ENCODE measurements at regions not wholly inside any gene's neighbourhood (a gene's known extent, or its start where the extent isn't known, plus 50 kb on each side); places are given as distances from the start of the nearest gene placed in this dataset.
"Not testable (repeated sequence)": the region's sequence is repeated elsewhere in the genome, so short reads cannot be mapped to it uniquely, and the experiment has no call there.

DNA sequence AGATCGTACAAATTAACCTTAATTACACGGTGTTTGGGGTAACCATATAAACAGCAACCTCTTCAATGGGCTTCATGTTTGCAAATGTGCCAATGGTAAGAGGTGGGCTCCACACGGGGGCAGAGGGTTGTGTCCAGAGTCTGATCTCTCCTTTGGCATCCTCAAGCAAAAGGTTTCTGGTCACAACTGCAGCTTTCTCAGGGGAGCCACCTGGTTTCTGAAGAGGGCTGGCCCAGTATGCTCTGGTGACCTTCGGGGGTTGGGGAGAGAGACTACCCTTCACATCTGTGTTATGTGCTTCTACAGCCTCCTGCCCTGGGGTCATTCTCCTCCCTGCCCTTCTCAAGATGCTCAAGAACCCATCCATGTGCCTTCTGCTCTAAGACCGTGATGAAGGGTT lies 259.6 kb downstream of the CRLF2 start:
- peaks cover 0 to 29% (median 0%) of the 10 kb centered on the region in 3 donors for H3K9me3 ChIP-seq
- TF ChIP-seq, protein P1, sequence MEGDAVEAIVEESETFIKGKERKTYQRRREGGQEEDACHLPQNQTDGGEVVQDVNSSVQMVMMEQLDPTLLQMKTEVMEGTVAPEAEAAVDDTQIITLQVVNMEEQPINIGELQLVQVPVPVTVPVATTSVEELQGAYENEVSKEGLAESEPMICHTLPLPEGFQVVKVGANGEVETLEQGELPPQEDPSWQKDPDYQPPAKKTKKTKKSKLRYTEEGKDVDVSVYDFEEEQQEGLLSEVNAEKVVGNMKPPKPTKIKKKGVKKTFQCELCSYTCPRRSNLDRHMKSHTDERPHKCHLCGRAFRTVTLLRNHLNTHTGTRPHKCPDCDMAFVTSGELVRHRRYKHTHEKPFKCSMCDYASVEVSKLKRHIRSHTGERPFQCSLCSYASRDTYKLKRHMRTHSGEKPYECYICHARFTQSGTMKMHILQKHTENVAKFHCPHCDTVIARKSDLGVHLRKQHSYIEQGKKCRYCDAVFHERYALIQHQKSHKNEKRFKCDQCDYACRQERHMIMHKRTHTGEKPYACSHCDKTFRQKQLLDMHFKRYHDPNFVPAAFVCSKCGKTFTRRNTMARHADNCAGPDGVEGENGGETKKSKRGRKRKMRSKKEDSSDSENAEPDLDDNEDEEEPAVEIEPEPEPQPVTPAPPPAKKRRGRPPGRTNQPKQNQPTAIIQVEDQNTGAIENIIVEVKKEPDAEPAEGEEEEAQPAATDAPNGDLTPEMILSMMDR (IDR thresholded peaks at IDR 0.05), result no peak
- TF ChIP-seq POLR2A (IDR thresholded peaks at IDR 0.05), result no peak
- H3K27me3 ChIP-seq, result no peaks in the 10 kb centered on the region
- H3K4me3 ChIP-seq, result no peak overlapping the region
- no peaks in the 10 kb centered on the region for H3K4me1 ChIP-seq
- no peaks in the 10 kb centered on the region for H3K36me3 ChIP-seq (replicated peaks in 1 of 2; ENCODE audit: insufficient read depth in 1 of 2, low read depth in 2 of 2)
- no peak for ATAC-seq
- intact Hi-C loops (cut with DNase I), result no loop called here
- H3K27ac ChIP-seq, result no peak overlapping the region
- no peak for DNase-seq
- 47 to 63% methylated on average over 5 of the region's 5 CpGs for WGBS, 2 donors

DNA sequence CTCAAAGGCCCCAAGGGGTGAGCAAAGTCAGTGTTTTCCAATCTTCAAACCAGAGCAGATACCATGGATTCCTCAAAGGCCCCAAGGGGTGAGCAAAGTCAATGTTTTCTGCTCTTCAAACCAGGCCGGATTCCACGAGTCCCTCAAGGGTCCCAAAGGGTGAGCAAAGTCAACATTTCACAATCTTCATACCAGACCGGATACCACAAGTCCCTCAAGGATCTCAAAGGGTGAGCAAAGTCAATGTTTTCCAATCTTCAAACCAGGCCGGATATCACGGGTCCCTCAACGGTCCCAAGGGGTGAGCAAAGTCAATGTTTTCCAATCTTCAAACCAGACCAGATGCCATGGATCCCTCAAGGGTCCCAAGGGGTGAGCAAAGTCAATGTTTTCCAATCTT lies 265.2 kb downstream of the CRLF2 start:
- DNase-seq; ATAC-seq; H3K27ac ChIP-seq; H3K36me3 ChIP-seq (replicated peaks in 1 of 2; ENCODE audit: insufficient read depth in 1 of 2, low read depth in 2 of 2); H3K4me1 ChIP-seq; intact Hi-C loops (cut with DNase I); H3K9me3 ChIP-seq; H3K27me3 ChIP-seq; H3K4me3 ChIP-seq: not testable (repeated sequence)
- WGBS, 2 donors, result 59 to 67% methylated on average over 6 of the region's 6 CpGs

DNA sequence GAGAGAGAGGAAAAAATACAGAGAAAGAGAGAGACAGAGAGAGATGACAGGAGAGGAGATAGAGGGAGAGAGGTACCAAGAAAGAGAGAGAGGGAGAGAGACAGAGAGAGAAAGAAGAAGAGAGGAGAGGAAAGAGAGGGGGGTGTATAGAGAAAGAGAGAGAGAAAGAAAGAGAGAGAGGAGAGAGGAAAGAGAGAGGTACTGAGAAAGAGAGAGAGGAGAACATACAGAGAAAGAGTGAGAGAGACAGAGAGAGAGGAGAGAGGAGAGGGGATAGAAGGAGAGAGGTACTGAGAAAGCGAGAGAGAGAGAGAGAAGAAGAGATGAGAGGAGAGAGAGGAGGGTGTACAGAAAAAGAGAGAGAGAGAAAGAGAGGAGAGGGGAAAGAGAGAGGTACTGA lies 269.4 kb downstream of the CRLF2 start:
- DNase-seq (no peak), ATAC-seq (no peak)
- no peaks in the 10 kb centered on the region for H3K4me1 ChIP-seq
- H3K4me3 ChIP-seq, result no peak overlapping the region
- peaks cover 0 to 3% (median 0%) of the 10 kb centered on the region in 3 donors for H3K9me3 ChIP-seq
- intact Hi-C loops (cut with DNase I), result no loop called here
- no peak overlapping the region for H3K27ac ChIP-seq
- no peak for TF ChIP-seq POLR2A (IDR thresholded peaks at IDR 0.05)
- TF ChIP-seq, protein P1 (IDR thresholded peaks at IDR 0.05), result no peak
- 36 to 59% methylated on average over 1 of the region's 1 CpG for WGBS, 2 donors
- peaks cover 0 to 3% of the 10 kb centered on the region in 2 donors for H3K27me3 ChIP-seq
- no peaks in the 10 kb centered on the region for H3K36me3 ChIP-seq (replicated peaks in 1 of 2; ENCODE audit: insufficient read depth in 1 of 2, low read depth in 2 of 2)

DNA sequence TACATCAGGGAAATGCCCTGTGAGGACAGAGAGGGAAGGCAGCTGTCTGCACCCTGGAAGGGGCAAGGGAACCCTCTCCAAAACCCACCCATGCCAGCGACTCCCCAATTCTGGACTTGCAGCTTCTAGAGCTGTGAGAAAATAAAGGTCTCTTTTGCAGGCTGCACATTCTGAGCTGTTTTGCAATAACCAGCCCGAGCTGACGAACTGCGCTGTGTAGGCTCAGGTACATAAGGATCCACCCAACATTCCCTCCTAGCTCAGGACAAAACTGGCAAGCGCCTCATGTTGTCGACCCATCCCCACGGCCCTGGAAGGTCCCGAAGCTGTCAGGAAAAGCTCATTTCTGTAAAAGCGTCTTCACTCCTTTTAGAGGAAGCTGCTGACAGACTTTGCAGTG lies 271.8 kb downstream of the CRLF2 start:
- H3K4me3 ChIP-seq, result no peak overlapping the region
- H3K27me3 ChIP-seq, result peaks cover 0 to 3% of the 10 kb centered on the region in 2 donors
- intact Hi-C loops (cut with DNase I), result no loop called here
- ATAC-seq, result no peak
- H3K4me1 ChIP-seq, result no peaks in the 10 kb centered on the region
- TF ChIP-seq POLR2A (IDR thresholded peaks at IDR 0.05), result no peak
- DNase-seq, result no peak
- no peak overlapping the region for H3K27ac ChIP-seq
- no peaks in the 10 kb centered on the region for H3K36me3 ChIP-seq (replicated peaks in 1 of 2; ENCODE audit: insufficient read depth in 1 of 2, low read depth in 2 of 2)
- WGBS, 2 donors, result 46 to 52% methylated on average over 9 of the region's 9 CpGs
- H3K9me3 ChIP-seq, result no peaks in the 10 kb centered on the region

GRCh38 chrX:936979-937769 lies 275.3 kb downstream of the CRLF2 start:
- WGBS, 2 donors, result 35 to 44% methylated on average over 24 to 26 of the region's 26 CpGs
- H3K36me3 ChIP-seq (replicated peaks in 1 of 2; ENCODE audit: insufficient read depth in 1 of 2, low read depth in 2 of 2), result no peaks in the 10 kb centered on the region
- DNase-seq (no peak), ATAC-seq (no peak)
- no peaks in the 10 kb centered on the region for H3K9me3 ChIP-seq
- H3K27me3 ChIP-seq, result peaks cover 0 to 3% of the 10 kb centered on the region in 2 donors
- H3K4me1 ChIP-seq, result no peaks in the 10 kb centered on the region
- intact Hi-C loops (cut with DNase I), result no loop called here
- no peak overlapping the region for H3K4me3 ChIP-seq
- H3K27ac ChIP-seq, result no peak overlapping the region
- no peak for TF ChIP-seq POLR2A (IDR thresholded peaks at IDR 0.05)

GRCh38 chrX:933611-934010 lies 278.8 kb downstream of the CRLF2 start:
- no peaks in the 10 kb centered on the region for H3K4me1 ChIP-seq
- WGBS, 2 donors, result 73 to 79% methylated on average over 11 of the region's 11 CpGs
- H3K27me3 ChIP-seq, result no peaks in the 10 kb centered on the region
- TF ChIP-seq, protein P1 (IDR thresholded peaks at IDR 0.05), result no peak
- TF ChIP-seq POLR2A (IDR thresholded peaks at IDR 0.05), result no peak
- H3K36me3 ChIP-seq (replicated peaks in 1 of 2; ENCODE audit: insufficient read depth in 1 of 2, low read depth in 2 of 2), result no peaks in the 10 kb centered on the region
- peaks cover 0 to 6% (median 0%) of the 10 kb centered on the region in 3 donors for H3K9me3 ChIP-seq
- DNase-seq, result no peak
- H3K27ac ChIP-seq, result no peak overlapping the region
- intact Hi-C loops (cut with DNase I), result no loop called here
- no peak for ATAC-seq
- H3K4me3 ChIP-seq, result no peak overlapping the region
